ENCODE measurements at regions not wholly inside any gene's neighbourhood (a gene's known extent, or its start where the extent isn't known, plus 50 kb on each side); places are given as distances from the start of the nearest gene placed in this dataset.
"Not testable (repeated sequence)": the region's sequence is repeated elsewhere in the genome, so short reads cannot be mapped to it uniquely, and the experiment has no call there.

- DNase-seq (ENCODE audit: low spot score): no peak
Observed at GRCh38 chr13:97724450-97724849, 229.0 kb upstream of the IPO5 start.

- no peak for DNase-seq (ENCODE audit: low spot score)
Observed at GRCh38 chr13:97726664-97727280, 226.7 kb upstream of the IPO5 start.

GRCh38 chr13:97727991-97728390 is 225.5 kb upstream of the IPO5 start:
- DNase-seq (ENCODE audit: low spot score): no peak

GRCh38 chr13:97736436-97736835 is 217.0 kb upstream of the IPO5 start:
- no peak for DNase-seq (ENCODE audit: low spot score)

GRCh38 chr13:97742084-97742483 is 211.4 kb upstream of the IPO5 start:
- no peak for DNase-seq (ENCODE audit: low spot score)

- DNase-seq (ENCODE audit: low spot score): no peak
Observed at GRCh38 chr13:97743938-97744337, 209.5 kb upstream of the IPO5 start.

GRCh38 chr13:97746649-97747048 is 206.8 kb upstream of the IPO5 start:
- DNase-seq (ENCODE audit: low spot score): no peak

GRCh38 chr13:97749174-97749573 is 204.3 kb upstream of the IPO5 start:
- no peak for DNase-seq (ENCODE audit: low spot score)

GRCh38 chr13:97751477-97751876 is 202.0 kb upstream of the IPO5 start:
- DNase-seq (ENCODE audit: low spot score): no peak

- DNase-seq (ENCODE audit: low spot score): no peak
Observed at GRCh38 chr13:97752961-97753668, 200.4 kb upstream of the IPO5 start.

GRCh38 chr13:97753942-97754670 is 199.4 kb upstream of the IPO5 start:
- no peak for DNase-seq (ENCODE audit: low spot score)

- DNase-seq (ENCODE audit: low spot score): no peak
Observed at GRCh38 chr13:97757807-97758206, 195.7 kb upstream of the IPO5 start.

- DNase-seq (ENCODE audit: low spot score): no peak
Observed at GRCh38 chr13:97758317-97758716, 195.2 kb upstream of the IPO5 start.

GRCh38 chr13:97761796-97762540 is 191.5 kb upstream of the IPO5 start:
- no peak for DNase-seq (ENCODE audit: low spot score)

- no peak for DNase-seq (ENCODE audit: low spot score)
Observed at GRCh38 chr13:97766749-97767148, 186.7 kb upstream of the IPO5 start.

- no peak for DNase-seq (ENCODE audit: low spot score)
Observed at GRCh38 chr13:97768134-97768533, 185.3 kb upstream of the IPO5 start.

GRCh38 chr13:97770231-97770630 is 183.2 kb upstream of the IPO5 start:
- not testable (repeated sequence) for DNase-seq (ENCODE audit: low spot score)

- DNase-seq (ENCODE audit: low spot score): not testable (repeated sequence)
Observed at GRCh38 chr13:97772466-97772865, 181.0 kb upstream of the IPO5 start.

- not testable (repeated sequence) for DNase-seq (ENCODE audit: low spot score)
Observed at GRCh38 chr13:97774391-97775100, 178.9 kb upstream of the IPO5 start.

- no peak for DNase-seq (ENCODE audit: low spot score)
Observed at GRCh38 chr13:97780486-97780885, 173.0 kb upstream of the IPO5 start.

- no peak for DNase-seq (ENCODE audit: low spot score)
Observed at GRCh38 chr13:97781891-97782305, 171.6 kb upstream of the IPO5 start.

GRCh38 chr13:97786510-97786909 is 167.0 kb upstream of the IPO5 start:
- DNase-seq (ENCODE audit: low spot score): no peak
